Upper lobe of right lung (tissue), 1 donor: ENCODE measurements at regions not wholly inside any gene's neighbourhood (a gene's known extent, or its start where the extent isn't known, plus 50 kb on each side); places are given as distances from the start of the nearest gene placed in this dataset.

Experiments
- ATAC-seq: fragments of 200-7000 bp; cut with Tn5 transposase; one replicate; pipeline ENCODE4 v1.9.1; 2020; ENCODE audit warnings: mild to moderate bottlenecking, moderate library complexity
- DNase-seq: peaks from one replicate; pipeline ENCODE4 v3.0.0-alpha.2; 2020
- H3K27ac ChIP-seq: fragments of 200-600 bp; one replicate; pipeline ENCODE4 v1.8.0; 2022
- H3K27me3 ChIP-seq: fragments of 200-600 bp; one replicate; pipeline ENCODE4 v1.8.0; 2022; ENCODE audit warnings: mild to moderate bottlenecking
- H3K36me3 ChIP-seq: fragments of 200-600 bp; one replicate; pipeline ENCODE4 v1.8.0; 2022
- H3K4me1 ChIP-seq: fragments of 200-600 bp; one replicate; pipeline ENCODE4 v1.8.0; 2022
- H3K4me3 ChIP-seq: fragments of 200-600 bp; one replicate; pipeline ENCODE4 v1.8.0; 2022; ENCODE audit warnings: mild to moderate bottlenecking
- H3K9me3 ChIP-seq: fragments of 200-600 bp; one replicate; pipeline ENCODE4 v1.8.0; 2022
- CTCF ChIP-seq: fragments of 200-600 bp; IDR thresholded peaks from one replicate; pipeline ENCODE4 v1.8.0; 2022; ENCODE audit warnings: antibody characterized with exemption
- intact Hi-C: fragments of 100-400 bp; cut with DNase I; formaldehyde crosslinking; loops from one replicate; pipeline ENCODE4 v1.11.0; 2022
- donor health status: DM: no; HTN: yes; CAD: no; lungs with severe emphysema.

- TF ChIP-seq CTCF = no peak
- DNase-seq (no peak), ATAC-seq (no peak)
- intact Hi-C loops = no loop called here
- Histone ChIP-seq H3K27me3 (no peaks in the 10 kb centered on the region), H3K27ac (no peak overlapping the region), H3K9me3 (no peaks in the 10 kb centered on the region), H3K4me3 (no peak overlapping the region), H3K4me1 (peaks cover 4% of the 10 kb centered on the region), H3K36me3 (no peaks in the 10 kb centered on the region)
These were observed 250.5 kb upstream of the TLE3 start for GRCh38 chr15:70348226-70348543.

- no peaks in the 10 kb centered on the region for H3K27me3 ChIP-seq
- no peaks in the 10 kb centered on the region for H3K9me3 ChIP-seq
- H3K4me3 ChIP-seq = no peak overlapping the region
- no peaks in the 10 kb centered on the region for H3K36me3 ChIP-seq
- no peak for TF ChIP-seq CTCF
- no peak for ATAC-seq
- no peak for DNase-seq
- peaks cover 4% of the 10 kb centered on the region for H3K4me1 ChIP-seq
- no peak overlapping the region for H3K27ac ChIP-seq
- intact Hi-C loops = no loop called here
These were observed 249.9 kb upstream of the TLE3 start for GRCh38 chr15:70347321-70348225.

GRCh38 chr15:70345251-70346019 lies 247.7 kb upstream of the TLE3 start:
- ATAC-seq (no peak), DNase-seq (peak; percentile 44)
- no peaks in the 10 kb centered on the region for H3K9me3 ChIP-seq
- H3K4me1 ChIP-seq = peaks cover 9% of the 10 kb centered on the region
- no peak overlapping the region for H3K27ac ChIP-seq
- no peak overlapping the region for H3K4me3 ChIP-seq
- no peaks in the 10 kb centered on the region for H3K27me3 ChIP-seq
- intact Hi-C loops = no loop called here
- TF ChIP-seq CTCF = no peak
- H3K36me3 ChIP-seq = no peaks in the 10 kb centered on the region

- Histone ChIP-seq H3K27me3 (no peaks in the 10 kb centered on the region), H3K9me3 (no peaks in the 10 kb centered on the region), H3K36me3 (no peaks in the 10 kb centered on the region), H3K4me1 (peaks cover 17% of the 10 kb centered on the region), H3K4me3 (no peak overlapping the region), H3K27ac (no peak overlapping the region)
- TF ChIP-seq CTCF = no peak
- peak; percentile 54 for ATAC-seq
- DNase-seq = peak; percentile 67
- intact Hi-C loops = no loop called here
These were observed 246.9 kb upstream of the TLE3 start for GRCh38 chr15:70344666-70345065.

GRCh38 chr15:70343961-70344621 lies 246.4 kb upstream of the TLE3 start:
- DNase-seq = no peak

More at GRCh38 chr15:70343961-70344621, 246.4 kb upstream of the TLE3 start:
- H3K27ac ChIP-seq = no peak overlapping the region
- TF ChIP-seq CTCF = no peak
- peaks cover 18% of the 10 kb centered on the region for H3K4me1 ChIP-seq
- intact Hi-C loops = no loop called here
- no peak overlapping the region for H3K4me3 ChIP-seq
- H3K9me3 ChIP-seq = no peaks in the 10 kb centered on the region
- no peaks in the 10 kb centered on the region for H3K36me3 ChIP-seq
- no peak for ATAC-seq
- H3K27me3 ChIP-seq = no peaks in the 10 kb centered on the region
